ENCODE measurements at regions not wholly inside any gene's neighbourhood (a gene's known extent, or its start where the extent isn't known, plus 50 kb on each side); places are given as distances from the start of the nearest gene placed in this dataset.

DNA sequence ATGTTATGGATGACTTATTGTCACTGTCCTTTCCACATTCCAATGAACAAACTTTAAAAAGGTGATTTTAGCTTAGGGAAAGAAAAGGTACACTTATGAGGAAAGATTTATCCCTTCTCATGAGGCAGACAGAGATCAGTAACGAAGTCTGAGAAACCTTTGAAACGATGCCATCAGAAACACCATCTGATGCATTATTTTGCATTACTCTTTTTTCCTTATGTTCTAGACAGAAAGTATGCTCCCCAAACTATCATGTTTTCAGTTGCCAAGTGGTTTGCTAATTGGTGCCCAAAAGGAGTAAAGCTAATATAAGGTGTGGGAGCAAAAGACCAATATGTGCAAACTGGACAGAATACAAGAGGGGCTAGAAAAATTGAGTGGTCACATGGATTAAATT, 397.7 kb upstream of the RIOK2 start:
- DNase-seq (ENCODE audit: low read depth, low spot score) = no peak

DNA sequence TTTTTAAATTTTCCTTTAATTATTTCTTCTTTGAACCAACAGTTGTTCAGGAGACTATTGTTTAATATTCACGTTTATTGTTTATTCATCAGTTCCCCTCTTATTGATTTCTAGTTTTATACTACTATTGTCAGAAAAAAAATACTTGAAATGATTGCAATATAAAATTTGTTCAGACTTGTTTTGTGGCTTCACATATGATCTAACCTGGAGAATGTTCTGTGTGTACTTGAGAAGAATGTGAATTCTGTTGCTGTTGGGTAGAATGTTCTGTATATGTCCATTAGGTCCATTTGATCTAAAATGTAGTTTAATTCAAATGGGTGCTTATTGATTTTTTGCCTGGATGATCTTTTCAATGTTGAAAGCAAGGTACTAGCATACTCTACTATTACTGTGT, 408.7 kb upstream of the RIOK2 start:
- DNase-seq (ENCODE audit: low read depth, low spot score) = no peak

DNA sequence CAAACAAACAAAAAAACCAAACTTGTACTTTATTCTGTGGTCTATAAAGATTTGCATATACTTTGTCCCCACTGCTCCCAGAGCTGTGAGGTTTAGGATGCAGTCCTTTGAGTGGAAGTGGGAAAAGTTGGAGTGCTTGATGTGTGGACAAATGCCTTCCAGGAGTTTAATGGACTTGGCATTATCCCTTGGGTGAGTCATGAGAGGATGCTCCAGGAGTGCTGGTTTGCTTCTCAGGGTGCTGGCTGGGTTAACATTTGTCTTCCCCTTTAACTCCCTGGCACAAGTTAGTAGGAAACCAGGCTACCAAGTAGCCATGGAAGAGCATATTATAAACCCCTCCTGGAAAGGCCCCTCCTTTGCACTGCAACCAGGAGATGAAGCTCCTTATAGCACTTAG, 417.4 kb upstream of the RIOK2 start:
- DNase-seq (ENCODE audit: low read depth, low spot score) = no peak

DNA sequence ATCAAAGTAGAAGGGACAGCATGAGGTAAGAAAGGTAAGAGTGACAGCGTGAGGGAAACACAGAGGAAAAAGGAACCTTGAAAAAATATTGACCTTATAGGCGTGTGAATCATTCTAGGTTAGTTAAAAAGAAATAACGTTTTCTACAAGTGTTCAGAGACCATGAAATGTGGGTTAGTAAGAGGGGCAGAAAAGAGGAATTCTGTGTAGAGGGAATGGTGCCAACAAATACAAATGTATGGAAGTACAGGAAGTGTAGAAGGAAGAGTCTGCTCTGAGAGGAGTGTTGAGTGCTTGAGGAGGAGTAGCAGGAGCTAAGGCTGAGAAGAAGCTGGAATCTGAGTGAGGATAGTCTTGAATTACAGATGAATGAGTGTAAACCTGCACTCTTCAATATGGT, 418.6 kb upstream of the RIOK2 start:
- no peak for DNase-seq (ENCODE audit: low read depth, low spot score)

DNA sequence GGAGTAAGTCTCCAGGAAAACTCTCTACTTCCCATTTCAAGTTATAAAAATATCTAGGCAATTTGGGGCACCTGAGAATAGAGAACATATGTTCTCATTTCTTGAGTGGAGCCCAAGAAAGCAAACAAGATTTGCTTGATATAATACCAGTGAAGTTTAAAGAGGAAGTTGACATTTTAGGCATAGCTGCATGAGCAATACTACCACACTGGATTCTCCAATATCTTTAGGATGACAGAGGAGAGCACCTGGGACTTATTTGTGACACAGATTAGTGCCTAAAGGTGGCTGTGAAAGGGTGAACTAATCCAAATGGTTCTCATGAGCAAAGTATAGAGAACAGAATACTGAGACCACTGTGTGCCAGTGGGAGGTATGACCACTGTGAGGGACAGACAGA, 423.5 kb upstream of the RIOK2 start:
- DNase-seq (ENCODE audit: low read depth, low spot score) = no peak

DNA sequence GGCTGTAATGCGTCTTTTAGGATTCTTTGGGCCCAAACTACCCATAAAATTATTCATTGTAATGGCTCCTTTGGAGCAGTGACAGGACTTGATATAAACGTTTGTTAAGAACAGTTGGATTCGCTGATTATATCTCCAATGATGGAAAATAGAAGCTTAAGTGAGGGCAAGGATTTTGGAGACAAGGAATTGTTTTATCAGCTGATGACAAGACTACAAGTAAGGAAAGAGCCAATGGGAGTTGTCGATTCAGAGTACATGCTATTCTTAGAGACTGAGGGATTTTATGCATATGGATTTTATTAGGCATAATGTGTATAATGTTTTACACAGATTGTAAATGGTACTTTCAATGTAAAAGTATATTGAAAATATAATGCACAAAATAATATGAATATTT, 425.5 kb upstream of the RIOK2 start:
- no peak for DNase-seq (ENCODE audit: low read depth, low spot score)

DNA sequence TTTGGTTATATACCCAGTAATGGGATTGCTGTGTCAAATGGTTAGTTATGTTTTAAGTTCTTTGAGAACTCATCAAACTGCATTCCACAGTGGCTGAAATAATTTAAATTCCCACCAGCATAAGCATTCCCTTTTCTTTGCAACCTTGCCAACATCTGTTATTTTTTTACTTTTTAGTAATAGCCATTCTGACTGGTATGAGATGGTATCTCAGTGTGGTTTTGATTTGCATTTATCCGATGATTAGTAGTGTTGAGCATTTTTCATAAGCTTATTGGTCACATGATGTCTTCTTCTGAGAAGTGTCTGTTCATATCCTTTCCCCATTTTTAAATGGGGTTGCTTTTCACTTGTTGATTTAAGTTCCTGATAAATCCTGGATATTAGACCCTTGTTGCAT, 435.7 kb upstream of the RIOK2 start:
- DNase-seq (ENCODE audit: low read depth, low spot score) = peak; percentile 62

DNA sequence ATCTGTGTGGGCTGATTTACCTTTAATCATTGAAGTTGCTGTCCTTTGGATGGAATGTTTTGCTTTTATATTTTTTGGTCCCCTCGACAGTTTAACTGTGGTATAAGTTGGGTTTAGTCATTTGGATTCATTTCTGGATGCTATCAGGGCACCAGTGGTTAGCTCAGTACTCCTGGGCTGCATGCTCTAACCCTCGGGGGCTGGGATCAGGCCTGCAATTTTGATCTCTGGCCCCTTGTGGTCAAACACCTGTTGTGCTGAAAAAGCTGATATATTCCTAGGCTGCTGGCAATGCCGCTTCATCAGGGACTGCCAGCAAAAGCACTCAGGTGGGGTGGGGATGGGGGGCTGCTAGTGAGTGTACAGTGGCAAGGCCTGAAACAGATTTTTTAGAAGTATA, 440.4 kb upstream of the RIOK2 start:
- DNase-seq (ENCODE audit: low read depth, low spot score) = no peak

DNA sequence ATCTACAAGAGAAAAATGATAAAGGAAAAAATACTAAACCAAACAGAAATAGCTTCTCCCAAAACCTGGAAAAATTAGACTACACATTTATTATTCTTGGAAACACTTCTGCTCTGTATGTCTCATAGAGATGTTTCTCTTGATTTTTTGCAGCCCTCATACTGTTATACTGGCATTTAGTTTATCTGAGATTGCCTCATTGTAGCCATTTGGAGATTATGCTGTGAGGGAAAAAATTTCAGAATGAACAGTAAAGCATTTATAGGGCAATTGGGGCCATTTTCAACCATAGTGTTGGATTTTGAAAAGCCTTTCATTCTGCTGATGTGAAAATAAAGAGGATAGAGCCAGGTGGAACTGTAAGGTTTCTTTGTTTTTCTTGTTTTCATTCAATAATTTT, 441.8 kb upstream of the RIOK2 start:
- no peak for DNase-seq (ENCODE audit: low read depth, low spot score)

DNA sequence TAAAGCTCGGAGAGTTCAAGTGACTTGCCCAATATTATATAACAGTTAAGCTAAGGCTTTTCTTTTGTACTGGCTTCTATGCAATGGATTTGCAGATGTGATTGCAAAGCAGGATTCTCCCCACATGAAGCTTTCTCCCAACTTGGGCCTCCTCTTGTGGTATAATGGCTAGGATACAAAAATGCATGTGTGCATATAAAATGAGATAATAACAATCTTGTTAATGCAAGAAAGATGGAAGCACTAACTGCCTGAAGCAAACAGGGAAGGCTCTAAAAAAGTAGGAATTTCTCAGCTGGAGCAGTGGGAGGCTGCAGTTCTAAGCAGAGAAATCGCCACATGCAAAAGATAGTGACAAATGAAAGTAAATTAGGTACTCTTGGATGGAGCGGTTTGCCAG, 444.2 kb upstream of the RIOK2 start:
- DNase-seq (ENCODE audit: low read depth, low spot score) = no peak

DNA sequence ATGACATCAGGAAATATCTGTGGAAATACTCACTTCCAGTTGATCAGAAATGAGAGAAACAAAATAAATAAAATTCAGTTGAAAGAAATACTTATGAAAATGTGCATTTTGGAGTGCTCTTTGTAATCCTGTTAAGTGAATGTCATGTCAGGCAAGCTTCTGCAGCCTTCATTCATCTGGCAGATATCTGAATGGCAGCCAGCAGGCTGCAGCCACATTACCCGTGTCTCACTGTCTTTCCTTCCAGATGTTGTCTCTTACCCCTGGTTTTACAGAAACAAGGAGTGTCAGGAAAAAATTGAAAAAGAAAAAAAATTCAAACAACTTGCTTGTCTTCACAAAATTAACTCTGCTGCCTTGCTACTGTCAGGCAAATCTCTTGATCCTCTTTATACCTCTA, 445.0 kb upstream of the RIOK2 start:
- no peak for DNase-seq (ENCODE audit: low read depth, low spot score)

DNA sequence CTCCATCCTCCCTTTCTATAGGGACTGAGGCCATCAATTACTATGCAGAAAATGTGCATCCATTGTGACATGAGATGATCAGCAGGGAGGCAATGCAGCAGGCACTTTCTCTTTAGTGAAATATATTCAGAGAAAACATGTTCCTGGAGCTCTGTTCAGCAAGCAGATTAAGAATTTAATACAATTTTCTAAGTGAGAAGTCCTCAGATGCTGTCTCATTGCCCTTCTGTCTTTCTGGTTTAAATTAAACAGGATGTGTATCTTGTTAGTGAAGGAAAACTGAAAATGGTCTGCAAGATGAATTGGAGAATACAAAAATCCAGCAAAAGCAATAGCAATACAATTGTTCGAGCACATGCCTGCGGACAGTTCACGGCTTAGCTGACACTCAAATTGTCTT, 445.8 kb upstream of the RIOK2 start:
- DNase-seq (ENCODE audit: low read depth, low spot score) = no peak

DNA sequence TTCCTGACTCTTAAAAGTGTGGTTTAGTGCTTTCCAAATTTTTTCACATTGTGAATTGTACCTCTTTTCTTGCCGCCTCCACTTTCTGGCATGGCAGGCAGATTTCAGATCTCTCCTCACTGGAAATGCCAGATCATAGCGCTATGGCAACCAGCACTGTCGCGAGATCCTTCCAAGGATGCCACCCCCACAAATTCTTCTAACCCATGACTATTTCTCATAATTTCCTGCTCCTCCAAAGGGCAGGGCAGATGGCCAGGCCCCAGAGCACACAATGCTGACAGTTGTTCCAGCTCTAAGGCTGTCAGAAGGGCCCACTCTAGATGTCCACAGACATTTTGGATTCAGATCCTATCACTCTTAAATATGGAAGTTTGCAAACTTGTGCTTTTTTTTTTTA, 446.2 kb upstream of the RIOK2 start:
- DNase-seq (ENCODE audit: low read depth, low spot score) = peak; percentile 51

DNA sequence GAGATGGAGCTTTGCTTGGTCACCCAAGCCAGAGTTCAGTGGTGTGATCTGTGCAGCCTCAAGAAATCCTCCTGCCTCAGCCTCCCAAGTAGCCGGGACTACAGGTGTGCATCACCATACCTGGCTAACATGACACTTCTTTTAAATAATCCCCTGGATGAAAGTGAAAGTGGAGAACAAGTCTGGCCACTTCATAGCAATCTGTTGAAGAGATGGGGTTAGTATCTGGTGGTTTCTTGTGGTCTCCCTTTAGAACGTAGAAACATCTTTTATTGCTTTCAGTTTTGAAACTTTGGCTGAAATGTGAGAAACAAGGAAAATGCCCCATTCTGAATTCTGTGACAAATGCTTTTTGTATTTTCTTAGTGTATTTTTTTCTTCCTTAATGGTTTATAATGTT, 452.5 kb upstream of the RIOK2 start:
- DNase-seq (ENCODE audit: low read depth, low spot score) = no peak

DNA sequence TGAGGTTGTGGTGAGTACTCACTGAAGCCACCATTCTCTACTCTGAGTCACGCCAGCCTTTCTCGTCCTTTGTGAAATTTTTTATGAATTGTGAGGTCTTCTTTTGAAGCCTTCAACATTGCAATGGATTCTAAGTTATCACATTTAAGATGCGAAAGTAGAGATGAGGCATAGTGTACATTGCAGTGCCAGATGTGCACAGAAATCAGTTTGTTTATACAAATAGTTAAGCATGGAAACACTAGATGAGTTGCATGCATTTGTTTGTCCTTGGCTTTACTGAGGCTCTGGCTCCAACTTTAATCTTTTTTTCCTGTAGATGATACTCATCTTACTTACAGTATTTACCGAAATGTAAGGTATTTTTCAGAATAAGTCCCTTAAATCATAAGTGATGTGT, 453.7 kb upstream of the RIOK2 start:
- no peak for DNase-seq (ENCODE audit: low read depth, low spot score)

DNA sequence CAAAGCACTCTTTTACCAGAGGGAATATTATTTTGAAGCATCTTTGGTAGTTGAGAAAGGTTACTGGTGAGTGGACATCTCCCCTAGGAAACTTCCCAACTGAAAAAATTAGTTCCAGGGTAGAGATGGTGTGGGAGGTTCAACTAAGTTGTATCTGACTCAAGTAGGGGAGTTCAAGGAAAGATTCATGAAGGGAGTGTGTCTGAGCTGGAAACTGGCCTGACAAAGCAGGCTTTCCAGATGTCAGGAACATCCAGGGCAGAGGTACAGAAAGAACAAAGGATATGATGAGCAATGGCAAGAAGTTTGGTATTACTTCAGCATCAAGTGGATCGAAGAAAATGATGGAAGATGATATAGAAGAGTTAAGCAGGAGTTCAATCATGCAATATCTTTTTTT, 458.0 kb upstream of the RIOK2 start:
- no peak for DNase-seq (ENCODE audit: low read depth, low spot score)

DNA sequence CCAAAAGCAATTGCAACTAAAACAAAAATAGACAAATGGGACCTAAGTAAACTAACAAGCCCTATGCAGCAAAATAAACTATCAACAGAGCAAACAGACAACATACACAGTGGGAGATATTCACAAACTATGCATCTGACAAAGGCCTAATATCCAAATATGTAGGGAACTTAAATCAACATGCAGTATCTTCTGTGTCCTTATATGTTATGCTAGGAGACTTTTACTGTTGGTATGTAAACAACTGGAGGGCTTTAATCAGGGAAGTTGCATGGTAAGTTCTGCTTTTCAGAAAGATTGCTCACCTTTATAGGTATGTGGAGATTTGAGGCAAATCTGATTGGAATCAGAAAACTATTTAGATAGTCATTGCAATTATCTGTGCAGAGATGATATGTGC, 461.2 kb upstream of the RIOK2 start:
- DNase-seq (ENCODE audit: low read depth, low spot score) = no peak

DNA sequence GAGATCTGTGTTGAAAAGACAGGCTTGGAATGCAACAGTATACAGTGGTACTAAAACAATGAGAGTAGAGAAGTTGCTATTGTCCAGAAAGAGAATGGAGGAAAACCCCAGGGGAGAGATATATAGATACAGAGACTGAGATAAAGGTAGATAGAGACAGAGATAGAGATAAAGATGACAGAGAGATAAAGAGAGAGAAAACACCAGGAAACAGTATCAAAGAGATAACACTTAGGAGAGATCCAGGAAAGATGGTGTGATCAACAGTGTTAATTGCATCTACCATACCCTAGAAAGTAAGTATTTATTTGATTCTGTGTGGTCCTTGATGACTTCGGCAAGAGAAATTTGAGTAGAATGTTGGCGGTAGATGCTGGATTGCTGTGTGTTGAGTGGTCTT, 461.8 kb upstream of the RIOK2 start:
- no peak for DNase-seq (ENCODE audit: low read depth, low spot score)

DNA sequence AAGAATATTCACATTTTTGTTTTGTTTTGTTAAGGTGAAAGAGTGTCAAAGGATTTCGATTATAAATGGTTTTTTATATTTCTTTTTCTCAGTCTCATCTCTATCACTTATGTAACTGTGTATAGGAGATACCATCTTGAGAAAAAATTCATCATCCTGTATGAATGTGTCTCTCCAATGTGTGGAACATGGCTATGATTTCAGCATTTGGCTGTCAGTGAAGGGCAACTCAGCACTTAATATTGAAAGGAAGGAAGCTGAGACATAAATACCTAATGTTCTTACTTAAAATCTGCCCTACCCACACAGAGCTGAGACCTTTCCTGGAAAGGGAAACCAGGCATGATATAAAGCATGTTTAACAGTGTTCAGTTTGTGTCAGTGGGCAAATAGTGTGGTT, 474.2 kb upstream of the RIOK2 start:
- no peak for DNase-seq (ENCODE audit: low read depth, low spot score)

DNA sequence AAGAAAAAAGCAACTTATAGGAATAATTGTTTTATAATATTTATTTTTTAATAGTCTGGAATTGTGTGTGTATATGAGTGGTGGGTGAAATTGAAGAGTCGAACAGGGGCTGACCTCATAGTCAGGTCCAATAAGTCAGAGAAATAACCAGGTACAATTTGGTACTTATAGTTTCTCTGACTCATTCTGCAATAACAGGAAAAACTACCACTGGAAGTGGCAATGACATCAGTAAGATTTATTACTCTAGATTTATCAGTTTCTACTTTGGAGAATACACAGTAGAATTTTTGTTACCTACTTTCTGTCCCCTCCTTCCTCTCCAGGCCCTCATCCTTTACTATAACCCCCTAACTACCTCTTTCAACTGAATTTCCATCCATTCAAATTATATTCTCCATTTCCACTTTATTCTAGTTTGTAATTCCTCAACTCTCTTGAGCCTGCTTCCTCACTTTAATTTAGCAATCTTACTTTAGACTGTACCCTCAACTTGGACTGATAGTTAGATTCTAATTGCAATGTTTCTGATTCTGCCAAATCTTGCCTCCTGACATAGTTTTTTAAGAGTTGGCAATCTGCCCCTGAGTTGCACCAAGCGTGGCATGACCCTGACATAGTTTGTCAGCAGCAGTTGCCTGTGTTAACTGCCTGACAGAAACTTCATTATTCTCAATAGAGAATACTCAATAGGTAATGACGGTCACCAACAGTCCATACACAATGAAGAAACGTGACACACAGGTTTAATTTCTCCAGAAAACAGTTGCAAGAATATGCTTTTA, 475.3 kb upstream of the RIOK2 start:
- DNase-seq (ENCODE audit: low read depth, low spot score) = peak; percentile 0

DNA sequence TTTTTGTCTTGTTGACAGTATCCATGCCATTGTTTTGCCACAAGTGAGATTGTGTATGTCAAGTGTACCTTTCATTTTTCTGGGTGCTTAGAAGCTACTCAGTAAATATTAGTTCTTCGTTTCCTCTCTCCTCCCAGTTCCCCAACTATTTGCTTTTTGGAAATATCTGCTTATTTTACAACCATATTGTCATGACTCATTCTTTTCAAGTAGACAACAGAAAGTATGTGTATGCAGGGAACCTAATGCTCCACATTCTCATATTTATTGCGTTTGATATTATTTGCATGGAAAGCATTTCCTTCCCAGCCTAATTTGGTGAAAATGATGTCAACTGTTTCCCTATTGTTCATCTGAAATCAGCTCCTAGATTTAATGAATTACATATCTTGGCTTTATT, 483.7 kb upstream of the RIOK2 start:
- no peak for DNase-seq (ENCODE audit: low read depth, low spot score)

DNA sequence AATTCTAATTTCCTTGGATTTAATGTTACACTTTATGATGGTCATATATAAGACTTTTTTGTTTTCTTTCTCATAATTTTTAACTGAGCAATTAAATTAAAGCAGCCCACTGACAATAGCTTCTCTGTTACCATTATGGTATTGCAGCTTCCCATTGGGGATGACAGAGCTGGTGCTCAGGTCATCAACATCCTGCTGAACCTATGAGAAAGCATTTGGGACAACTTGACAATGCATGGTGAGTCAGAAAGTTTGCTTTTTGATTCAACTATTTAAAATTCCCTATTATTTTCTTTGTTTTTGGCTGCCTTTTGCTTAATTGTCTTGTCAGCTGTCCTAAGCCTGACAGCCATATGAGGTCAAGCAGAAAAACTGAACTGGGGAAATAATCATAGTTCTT, 487.4 kb upstream of the RIOK2 start:
- no peak for DNase-seq (ENCODE audit: low read depth, low spot score)

DNA sequence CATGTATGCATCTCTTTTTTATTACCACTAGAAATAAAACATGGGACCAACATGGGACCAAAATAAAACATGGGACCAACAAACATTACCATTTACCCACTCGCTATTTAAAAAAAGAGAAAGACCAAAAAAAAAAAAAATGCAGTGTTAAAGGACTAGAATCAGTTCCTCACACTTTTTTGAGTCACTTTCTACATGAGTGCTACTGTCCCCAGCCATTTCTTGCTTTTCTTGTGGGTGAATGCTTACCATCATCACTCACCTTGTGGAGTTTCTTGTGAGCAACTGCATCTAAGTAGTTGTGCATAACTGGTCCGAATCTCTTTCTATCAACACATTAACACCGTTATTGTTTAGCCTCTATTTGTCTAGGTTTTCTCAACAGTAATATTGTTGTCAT, 493.6 kb upstream of the RIOK2 start:
- DNase-seq (ENCODE audit: low read depth, low spot score) = no peak

DNA sequence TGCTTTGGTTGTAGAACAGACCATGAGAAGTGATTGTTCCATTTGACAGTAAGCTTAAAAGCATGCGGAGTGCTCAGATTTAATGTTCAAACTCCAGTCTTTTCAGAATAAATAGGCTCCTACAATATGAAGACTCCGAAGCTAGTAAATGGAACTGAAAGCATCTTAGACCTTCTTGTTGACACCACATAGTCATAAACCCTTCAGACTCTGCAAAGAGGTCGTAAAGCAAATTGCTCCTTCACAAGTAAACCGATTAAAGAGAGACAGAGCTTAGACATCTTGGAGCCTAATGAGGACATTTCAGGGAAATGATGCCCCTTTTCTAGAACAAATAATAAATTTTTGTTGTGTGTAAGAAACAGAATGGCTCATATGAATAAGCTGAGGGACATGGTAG, 511.0 kb upstream of the RIOK2 start:
- no peak for DNase-seq (ENCODE audit: low read depth, low spot score)

All from astrocyte of the hippocampus (primary cell).